ENCODE measurements at regions not wholly inside any gene's neighbourhood (a gene's known extent, or its start where the extent isn't known, plus 50 kb on each side); places are given as distances from the start of the nearest gene placed in this dataset.

DNA sequence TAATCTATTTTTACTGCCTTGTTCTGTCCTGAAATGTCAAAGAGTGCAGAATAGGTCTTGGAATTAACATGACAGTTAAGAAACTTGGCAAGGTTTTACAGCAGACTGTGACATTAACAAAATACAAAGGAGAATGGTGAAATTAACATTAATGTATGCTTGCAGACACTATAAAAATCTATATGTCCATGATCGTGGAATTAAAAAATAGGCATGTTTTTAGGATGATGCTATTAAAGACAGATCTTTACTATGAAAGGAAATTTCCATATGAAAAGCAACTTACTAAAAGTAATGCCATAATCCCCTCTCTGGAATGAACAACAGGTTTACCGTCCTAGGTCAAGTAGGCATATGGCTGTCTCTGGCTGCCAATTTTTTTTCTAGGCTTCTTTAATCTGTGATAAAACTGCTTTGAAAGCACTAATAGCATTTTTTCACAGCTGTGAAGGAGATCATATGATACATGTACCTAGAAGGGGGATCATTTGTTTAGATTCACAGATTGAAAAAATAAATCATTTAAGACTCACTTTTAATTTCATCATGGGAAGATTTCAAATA, 291.5 kb downstream of the ZNF536 start:
- TF ChIP-seq CTCF (conservative IDR thresholded peaks at IDR 0.05; ENCODE audit: low read length) (no peak), EZH2phosphoT487 (IDR thresholded peaks at IDR 0.05; ENCODE audit: borderline replicate concordance, low read depth, low read length) (no peak)
